HG03378 (cell line): ENCODE measurements at regions not wholly inside any gene's neighbourhood (a gene's known extent, or its start where the extent isn't known, plus 50 kb on each side); places are given as distances from the start of the nearest gene placed in this dataset.

Experiments
- ATAC-seq: cut with Tn5 transposase; IDR thresholded peaks from one replicate; pipeline ENCODE4 v1.9.1; 2021; ENCODE audit warnings: mild to moderate bottlenecking, moderate library complexity; ENCODE audit not compliant: unreplicated experiment

- ATAC-seq = no peak
These were observed 90.9 kb upstream of the STK39 start for GRCh38 chr2:168338292-168338691.

GRCh38 chr2:168338803-168339437 lies 91.5 kb upstream of the STK39 start:
- ATAC-seq = no peak

GRCh38 chr2:168340931-168341330 lies 93.5 kb upstream of the STK39 start:
- no peak for ATAC-seq

GRCh38 chr2:168343586-168343985 lies 96.2 kb upstream of the STK39 start:
- ATAC-seq = no peak

- no peak for ATAC-seq
These were observed 97.3 kb upstream of the STK39 start for GRCh38 chr2:168344706-168345105.

- ATAC-seq = no peak
These were observed 98.2 kb upstream of the STK39 start for GRCh38 chr2:168345601-168346000.

GRCh38 chr2:168346725-168347477 lies 99.5 kb upstream of the STK39 start:
- ATAC-seq = peak; percentile 77

- ATAC-seq = peak; percentile 49
These were observed 100.7 kb upstream of the STK39 start for GRCh38 chr2:168348076-168348475.

- no peak for ATAC-seq
These were observed 103.0 kb upstream of the STK39 start for GRCh38 chr2:168350380-168350779.

GRCh38 chr2:168353251-168353650 lies 102.8 kb upstream of the CERS6 start:
- no peak for ATAC-seq

GRCh38 chr2:168354499-168354898 lies 101.6 kb upstream of the CERS6 start:
- ATAC-seq = no peak

- ATAC-seq = no peak
These were observed 101.0 kb upstream of the CERS6 start for GRCh38 chr2:168355121-168355520.

GRCh38 chr2:168355779-168356476 lies 100.1 kb upstream of the CERS6 start:
- ATAC-seq = no peak

- no peak for ATAC-seq
These were observed 99.6 kb upstream of the CERS6 start for GRCh38 chr2:168356477-168356835.

- ATAC-seq = peak; percentile 45
These were observed 98.1 kb upstream of the CERS6 start for GRCh38 chr2:168357797-168358472.

GRCh38 chr2:168359082-168359481 lies 97.0 kb upstream of the CERS6 start:
- ATAC-seq = no peak

GRCh38 chr2:168363347-168364092 lies 92.6 kb upstream of the CERS6 start:
- ATAC-seq = peak; percentile 88

GRCh38 chr2:168365094-168365621 lies 90.9 kb upstream of the CERS6 start:
- no peak for ATAC-seq

GRCh38 chr2:168369031-168369430 lies 87.0 kb upstream of the CERS6 start:
- no peak for ATAC-seq

- peak; percentile 62 for ATAC-seq
These were observed 84.6 kb upstream of the CERS6 start for GRCh38 chr2:168371273-168372019.
